ENCODE measurements at regions not wholly inside any gene's neighbourhood (a gene's known extent, or its start where the extent isn't known, plus 50 kb on each side); places are given as distances from the start of the nearest gene placed in this dataset.

GRCh38 chr12:88662093-88662492, 81.8 kb upstream of the KITLG start:
- 89% methylated on average over 1 of the region's 1 CpG for WGBS
- Histone ChIP-seq H3K9ac (ENCODE audit: low read depth, low read length) (no peak overlapping the region), H3K27me3 (ENCODE audit: insufficient read depth, low read length) (no peaks in the 10 kb centered on the region), H3K27ac (ENCODE audit: low read depth, low read length) (no peak overlapping the region), H3K4me3 (ENCODE audit: low read length) (no peak overlapping the region), H3K36me3 (ENCODE audit: insufficient read depth, low read length) (no peaks in the 10 kb centered on the region), H3K4me1 (ENCODE audit: insufficient read depth, low read length) (peaks cover 9% of the 10 kb centered on the region), H3K9me3 (ENCODE audit: insufficient read depth, low read depth, low read length) (no peaks in the 10 kb centered on the region)

- no peaks in the 10 kb centered on the region for H3K27me3 ChIP-seq (ENCODE audit: insufficient read depth, low read length)
- H3K9ac ChIP-seq (ENCODE audit: low read depth, low read length) = no peak overlapping the region
- no peaks in the 10 kb centered on the region for H3K36me3 ChIP-seq (ENCODE audit: insufficient read depth, low read length)
- H3K27ac ChIP-seq (ENCODE audit: low read depth, low read length) = no peak overlapping the region
- H3K4me3 ChIP-seq (ENCODE audit: low read length) = no peak overlapping the region
- H3K9me3 ChIP-seq (ENCODE audit: insufficient read depth, low read depth, low read length) = no peaks in the 10 kb centered on the region
- H3K4me1 ChIP-seq (ENCODE audit: insufficient read depth, low read length) = peaks cover 3% of the 10 kb centered on the region; the same call in 1 of the 2 replicates
These were observed 77.7 kb upstream of the KITLG start for GRCh38 chr12:88658009-88658408.

GRCh38 chr12:88650715-88651114, 70.4 kb upstream of the KITLG start:
- Histone ChIP-seq H3K9me3 (ENCODE audit: insufficient read depth, low read depth, low read length) (no peaks in the 10 kb centered on the region), H3K4me1 (ENCODE audit: insufficient read depth, low read length) (peaks cover 4% of the 10 kb centered on the region; the same call in 1 of the 2 replicates), H3K4me3 (ENCODE audit: low read length) (no peak overlapping the region), H3K27ac (ENCODE audit: low read depth, low read length) (no peak overlapping the region), H3K36me3 (ENCODE audit: insufficient read depth, low read length) (no peaks in the 10 kb centered on the region), H3K27me3 (ENCODE audit: insufficient read depth, low read length) (no peaks in the 10 kb centered on the region), H3K9ac (ENCODE audit: low read depth, low read length) (no peak overlapping the region)

GRCh38 chr12:88648625-88649024, 68.4 kb upstream of the KITLG start:
- no peaks in the 10 kb centered on the region for H3K36me3 ChIP-seq (ENCODE audit: insufficient read depth, low read length)
- H3K4me1 ChIP-seq (ENCODE audit: insufficient read depth, low read length) = peaks cover 4% of the 10 kb centered on the region; the same call in 1 of the 2 replicates
- H3K27me3 ChIP-seq (ENCODE audit: insufficient read depth, low read length) = no peaks in the 10 kb centered on the region
- H3K9ac ChIP-seq (ENCODE audit: low read depth, low read length) = no peak overlapping the region
- H3K4me3 ChIP-seq (ENCODE audit: low read length) = no peak overlapping the region
- H3K27ac ChIP-seq (ENCODE audit: low read depth, low read length) = no peak overlapping the region
- H3K9me3 ChIP-seq (ENCODE audit: insufficient read depth, low read depth, low read length) = no peaks in the 10 kb centered on the region
- WGBS = 97% methylated on average over 1 of the region's 1 CpG

- Histone ChIP-seq H3K27ac (ENCODE audit: low read depth, low read length) (no peak overlapping the region), H3K4me3 (ENCODE audit: low read length) (no peak overlapping the region), H3K9ac (ENCODE audit: low read depth, low read length) (no peak overlapping the region), H3K4me1 (ENCODE audit: insufficient read depth, low read length) (peaks cover 4% of the 10 kb centered on the region; the same call in 1 of the 2 replicates), H3K36me3 (ENCODE audit: insufficient read depth, low read length) (no peaks in the 10 kb centered on the region), H3K9me3 (ENCODE audit: insufficient read depth, low read depth, low read length) (no peaks in the 10 kb centered on the region), H3K27me3 (ENCODE audit: insufficient read depth, low read length) (no peaks in the 10 kb centered on the region)
These were observed 66.6 kb upstream of the KITLG start for GRCh38 chr12:88646824-88647223.

GRCh38 chr12:88645816-88646215, 65.5 kb upstream of the KITLG start:
- Histone ChIP-seq H3K9me3 (ENCODE audit: insufficient read depth, low read depth, low read length) (no peaks in the 10 kb centered on the region), H3K4me3 (ENCODE audit: low read length) (no peak overlapping the region), H3K4me1 (ENCODE audit: insufficient read depth, low read length) (peaks cover 4% of the 10 kb centered on the region; the same call in 1 of the 2 replicates), H3K36me3 (ENCODE audit: insufficient read depth, low read length) (no peaks in the 10 kb centered on the region), H3K27ac (ENCODE audit: low read depth, low read length) (no peak overlapping the region), H3K9ac (ENCODE audit: low read depth, low read length) (no peak overlapping the region), H3K27me3 (ENCODE audit: insufficient read depth, low read length) (no peaks in the 10 kb centered on the region)
- WGBS = 100% methylated on average over 1 of the region's 1 CpG

GRCh38 chr12:88644946-88645702, 64.9 kb upstream of the KITLG start:
- no peak overlapping the region for H3K27ac ChIP-seq (ENCODE audit: low read depth, low read length)
- no peaks in the 10 kb centered on the region for H3K9me3 ChIP-seq (ENCODE audit: insufficient read depth, low read depth, low read length)
- H3K4me1 ChIP-seq (ENCODE audit: insufficient read depth, low read length) = peaks cover 4% of the 10 kb centered on the region; the same call in 1 of the 2 replicates
- 92% methylated on average over 6 of the region's 7 CpGs for WGBS
- H3K9ac ChIP-seq (ENCODE audit: low read depth, low read length) = no peak overlapping the region
- no peaks in the 10 kb centered on the region for H3K27me3 ChIP-seq (ENCODE audit: insufficient read depth, low read length)
- H3K36me3 ChIP-seq (ENCODE audit: insufficient read depth, low read length) = no peaks in the 10 kb centered on the region
- no peak overlapping the region for H3K4me3 ChIP-seq (ENCODE audit: low read length)

- Histone ChIP-seq H3K36me3 (ENCODE audit: insufficient read depth, low read length) (no peaks in the 10 kb centered on the region), H3K9me3 (ENCODE audit: insufficient read depth, low read depth, low read length) (no peaks in the 10 kb centered on the region), H3K9ac (ENCODE audit: low read depth, low read length) (no peak overlapping the region), H3K27ac (ENCODE audit: low read depth, low read length) (no peak overlapping the region), H3K4me1 (ENCODE audit: insufficient read depth, low read length) (peaks cover 11% of the 10 kb centered on the region; the same call in 1 of the 2 replicates), H3K27me3 (ENCODE audit: insufficient read depth, low read length) (no peaks in the 10 kb centered on the region), H3K4me3 (ENCODE audit: low read length) (no peak overlapping the region)
- WGBS = 100% methylated on average over 1 of the region's 2 CpGs
These were observed 63.4 kb upstream of the KITLG start for GRCh38 chr12:88643685-88644084.

- no peaks in the 10 kb centered on the region for H3K36me3 ChIP-seq (ENCODE audit: insufficient read depth, low read length)
- H3K9me3 ChIP-seq (ENCODE audit: insufficient read depth, low read depth, low read length) = no peaks in the 10 kb centered on the region
- no peak overlapping the region for H3K9ac ChIP-seq (ENCODE audit: low read depth, low read length)
- no CpG with 5 or more reads among the region's 1 CpG for WGBS
- peaks cover 17% of the 10 kb centered on the region; the same call in 1 of the 2 replicates for H3K4me1 ChIP-seq (ENCODE audit: insufficient read depth, low read length)
- no peak overlapping the region for H3K4me3 ChIP-seq (ENCODE audit: low read length)
- no peak overlapping the region for H3K27ac ChIP-seq (ENCODE audit: low read depth, low read length)
- no peaks in the 10 kb centered on the region for H3K27me3 ChIP-seq (ENCODE audit: insufficient read depth, low read length)
These were observed 62.6 kb upstream of the KITLG start for GRCh38 chr12:88642675-88643431.

GRCh38 chr12:88638966-88639760, 58.9 kb upstream of the KITLG start:
- no peak overlapping the region for H3K4me3 ChIP-seq (ENCODE audit: low read length)
- H3K27me3 ChIP-seq (ENCODE audit: insufficient read depth, low read length) = no peaks in the 10 kb centered on the region
- no peaks in the 10 kb centered on the region for H3K9me3 ChIP-seq (ENCODE audit: insufficient read depth, low read depth, low read length)
- H3K4me1 ChIP-seq (ENCODE audit: insufficient read depth, low read length) = peaks cover 17% of the 10 kb centered on the region; the same call in 1 of the 2 replicates
- H3K27ac ChIP-seq (ENCODE audit: low read depth, low read length) = no peak overlapping the region
- WGBS = 89% methylated on average over 4 of the region's 6 CpGs
- no peak overlapping the region; the same call in 1 of the 2 replicates for H3K9ac ChIP-seq (ENCODE audit: low read depth, low read length)
- no peaks in the 10 kb centered on the region for H3K36me3 ChIP-seq (ENCODE audit: insufficient read depth, low read length)

- Histone ChIP-seq H3K36me3 (ENCODE audit: insufficient read depth, low read length) (no peaks in the 10 kb centered on the region), H3K9me3 (ENCODE audit: insufficient read depth, low read depth, low read length) (no peaks in the 10 kb centered on the region), H3K27ac (ENCODE audit: low read depth, low read length) (no peak overlapping the region), H3K27me3 (ENCODE audit: insufficient read depth, low read length) (no peaks in the 10 kb centered on the region), H3K4me3 (ENCODE audit: low read length) (no peak overlapping the region), H3K9ac (ENCODE audit: low read depth, low read length) (no peak overlapping the region), H3K4me1 (ENCODE audit: insufficient read depth, low read length) (peaks cover 17% of the 10 kb centered on the region; the same call in 1 of the 2 replicates)
- WGBS = 89% methylated on average over 3 of the region's 3 CpGs
These were observed 58.1 kb upstream of the KITLG start for GRCh38 chr12:88638388-88638787.
